ENCODE measurements at regions not wholly inside any gene's neighbourhood (a gene's known extent, or its start where the extent isn't known, plus 50 kb on each side); places are given as distances from the start of the nearest gene placed in this dataset.
A peak's percentile ranks its signal among the peaks of the same experiment; 100 is the strongest.
"Not testable (repeated sequence)": the region's sequence is repeated elsewhere in the genome, so short reads cannot be mapped to it uniquely, and the experiment has no call there.

DNA sequence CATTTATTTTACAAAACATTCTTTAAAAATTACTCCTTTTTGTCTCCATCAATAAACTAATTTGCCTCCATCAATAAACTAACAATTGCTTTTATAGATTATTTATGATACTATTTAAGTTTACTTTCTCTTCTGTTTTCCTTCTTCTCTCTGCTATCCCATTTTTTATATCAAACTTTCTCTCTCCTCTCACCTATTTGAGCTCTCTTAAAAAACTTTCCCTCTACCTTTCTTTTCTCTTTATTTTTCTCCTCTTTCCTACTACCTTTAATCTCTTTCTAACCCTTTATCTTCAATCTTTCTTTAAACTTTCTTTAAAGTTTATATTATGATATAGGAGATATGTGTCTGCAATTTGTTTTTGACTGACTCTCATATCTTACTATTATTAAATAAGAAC, 566.4 kb downstream of the DACH1 start:
- DNase-seq: no peak

- DNase-seq: peak; percentile 25
These were observed 575.2 kb downstream of the DACH1 start for GRCh38 chr13:71291842-71292146.

DNA sequence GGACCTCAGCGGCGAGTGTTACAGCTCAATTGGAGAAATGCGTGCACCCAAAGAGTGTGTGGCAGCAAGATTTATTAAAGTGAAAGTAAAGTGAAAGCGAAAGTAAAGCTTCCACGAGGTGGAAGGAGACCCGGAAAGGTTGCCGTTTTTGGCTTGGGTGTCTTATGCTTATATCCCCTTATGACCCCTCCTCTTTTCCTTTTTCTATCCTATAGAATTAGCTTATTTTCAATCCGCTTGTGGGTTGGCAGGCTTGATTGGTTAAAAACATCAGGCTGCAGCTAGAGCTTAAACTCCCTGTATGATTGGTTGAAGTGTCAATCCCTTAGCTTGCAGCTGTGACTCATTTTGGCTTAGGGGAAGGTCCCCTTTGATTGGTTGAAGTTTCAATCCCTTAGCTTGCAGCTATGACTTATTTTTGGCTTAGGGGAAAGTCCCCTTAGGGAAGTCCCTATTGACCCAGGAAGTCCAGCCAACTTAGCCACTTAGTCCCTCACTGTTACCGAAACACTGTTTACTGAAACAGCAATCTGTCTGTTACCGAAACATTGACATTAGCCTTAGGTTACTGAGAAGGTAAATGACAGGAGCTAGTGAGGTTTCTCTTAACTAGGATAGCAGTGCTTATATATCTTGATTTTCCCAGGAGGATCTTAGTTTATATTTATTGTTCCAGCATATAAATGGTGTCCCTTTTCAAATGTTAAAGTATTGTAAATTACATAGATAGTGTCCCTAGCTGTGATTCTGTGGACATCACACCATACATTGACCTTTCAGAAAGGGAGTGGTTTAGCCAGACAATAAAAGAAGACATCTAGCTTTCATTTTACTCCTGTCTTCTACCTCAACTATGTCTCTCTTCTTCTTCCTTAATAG, 575.8 kb downstream of the DACH1 start:
- no peak for DNase-seq

DNA sequence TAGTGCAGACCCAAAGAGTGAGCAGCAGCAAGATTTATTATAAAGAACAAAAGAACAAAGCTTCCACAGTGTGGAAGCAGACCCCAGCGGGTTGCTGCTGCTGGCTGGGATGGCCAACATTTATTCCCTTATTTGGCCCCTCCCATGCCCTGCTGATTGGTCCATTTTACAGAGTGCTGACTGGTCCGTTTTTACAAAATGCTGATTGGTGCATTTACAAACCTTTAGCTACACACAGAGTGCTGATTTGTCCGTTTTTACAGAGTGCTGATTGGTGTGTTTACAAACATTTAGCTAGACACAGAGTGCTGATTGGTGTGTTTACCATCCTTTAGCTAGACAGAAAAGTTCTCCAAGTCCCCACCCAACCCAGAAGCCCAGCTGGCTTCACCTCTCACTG, 577.0 kb downstream of the DACH1 start:
- DNase-seq: not testable (repeated sequence)

DNA sequence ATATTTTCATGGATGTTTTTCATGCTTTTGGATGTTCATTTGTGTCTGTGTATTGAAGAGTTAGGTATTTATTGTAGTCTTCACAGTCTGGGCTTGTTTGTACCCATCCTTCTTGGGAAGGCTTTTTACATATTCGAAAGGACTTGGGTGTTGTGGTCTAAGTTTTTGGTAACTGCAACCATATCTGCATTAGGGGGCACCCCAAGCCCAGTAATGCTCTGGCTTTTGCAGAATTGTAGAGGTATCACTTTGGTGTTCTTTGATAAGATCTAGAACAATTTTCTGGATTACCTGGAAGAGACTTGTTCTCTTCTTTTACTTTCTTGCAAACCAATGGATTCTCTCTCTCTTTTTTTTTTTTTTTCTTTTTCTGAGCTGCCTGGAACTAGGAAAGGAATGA, 581.3 kb downstream of the DACH1 start:
- peak; percentile 33 for DNase-seq

DNA sequence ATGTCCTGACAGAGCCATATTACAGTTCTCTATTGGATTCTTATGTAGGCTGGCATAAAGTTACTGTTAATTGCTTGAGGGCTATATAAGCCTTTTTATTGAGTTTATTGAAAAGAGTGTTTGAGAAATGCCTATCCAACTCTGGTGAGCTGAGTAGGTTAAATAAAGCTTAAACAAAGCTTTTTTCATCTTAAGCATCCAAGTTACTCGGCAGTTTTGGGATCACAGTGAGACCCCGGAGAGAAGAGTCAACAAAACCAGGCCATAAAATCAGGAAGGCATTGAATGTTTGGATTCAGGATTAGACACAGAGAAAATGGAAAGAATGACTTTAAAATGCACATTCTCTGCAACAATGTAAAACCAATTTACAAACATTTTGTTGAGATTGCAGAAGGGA, 588.5 kb downstream of the DACH1 start:
- DNase-seq: no peak

- DNase-seq: no peak
These were observed 591.9 kb downstream of the DACH1 start for GRCh38 chr13:71274923-71275608.

DNA sequence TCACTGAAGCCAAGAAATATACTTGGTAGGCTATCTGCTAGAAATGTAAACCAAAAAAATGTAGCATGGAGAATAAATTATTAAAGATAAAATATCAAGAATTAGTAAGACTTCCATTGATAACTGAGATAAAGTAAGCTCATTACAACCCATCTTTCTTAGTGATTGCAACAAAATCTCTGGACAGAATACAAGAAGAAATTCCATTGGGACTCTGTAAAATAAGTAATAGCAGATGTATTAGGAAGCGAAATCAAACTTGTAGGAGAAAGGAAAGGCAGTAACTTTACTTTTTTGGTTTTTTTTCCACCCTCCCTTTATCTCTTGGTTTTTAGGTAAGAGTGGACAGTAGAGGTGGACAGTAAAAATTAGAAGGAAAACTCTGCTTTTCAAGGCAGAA, 605.7 kb downstream of the DACH1 start:
- no peak for DNase-seq

GRCh38 chr13:71260246-71260645, 606.8 kb downstream of the DACH1 start:
- no peak for DNase-seq

DNA sequence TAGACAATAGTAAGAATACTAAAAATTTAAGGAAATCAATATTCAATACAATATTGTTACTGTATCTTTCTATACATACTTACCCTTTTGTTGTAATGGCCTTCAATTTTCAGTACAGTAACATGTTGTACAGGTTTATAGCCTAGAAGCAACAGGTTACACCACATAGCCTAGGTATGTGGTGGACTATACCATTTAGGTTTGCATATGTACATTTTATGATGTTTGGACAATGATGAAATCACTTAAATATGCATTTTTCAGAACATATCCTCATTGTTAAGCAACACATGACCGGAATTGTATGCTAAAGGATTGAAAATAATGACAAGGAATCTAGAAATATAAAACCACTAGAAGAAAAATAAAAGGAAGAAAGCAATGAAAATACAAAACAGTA, 611.4 kb downstream of the DACH1 start:
- DNase-seq: no peak

- no peak for DNase-seq
These were observed 612.6 kb downstream of the DACH1 start for GRCh38 chr13:71254384-71254783.

- DNase-seq: no peak
These were observed 614.8 kb downstream of the DACH1 start for GRCh38 chr13:71252184-71252704.

DNA sequence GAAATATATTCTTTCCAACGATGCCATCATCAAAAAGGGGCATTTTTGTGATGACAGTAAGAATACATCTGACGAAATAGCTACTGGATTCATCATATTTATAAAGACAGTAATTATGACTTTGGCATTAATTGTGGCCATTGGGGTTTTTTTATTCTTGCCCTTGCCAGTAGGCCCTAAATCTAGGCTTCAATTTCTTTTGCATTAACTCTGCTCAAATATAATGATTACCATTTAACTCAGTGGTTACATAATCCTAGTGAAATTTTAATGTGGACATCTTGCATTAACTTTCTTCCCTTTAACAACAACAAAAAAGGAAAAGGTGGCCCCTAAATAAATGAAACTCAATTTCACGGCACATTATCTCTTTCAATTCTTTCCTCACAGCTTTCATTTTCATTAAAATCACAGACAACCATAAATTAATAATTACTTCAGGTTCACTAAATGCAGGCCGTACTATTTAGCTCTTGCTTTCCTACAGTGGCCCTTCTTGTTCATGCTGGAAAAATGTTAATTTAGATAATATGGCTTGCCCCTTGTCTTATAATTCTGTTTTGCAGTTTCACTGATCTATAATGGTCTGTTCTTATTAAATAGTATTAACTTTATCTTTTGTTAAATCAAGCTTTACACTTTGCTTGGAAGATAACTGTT, 615.6 kb downstream of the DACH1 start:
- DNase-seq: no peak

DNA sequence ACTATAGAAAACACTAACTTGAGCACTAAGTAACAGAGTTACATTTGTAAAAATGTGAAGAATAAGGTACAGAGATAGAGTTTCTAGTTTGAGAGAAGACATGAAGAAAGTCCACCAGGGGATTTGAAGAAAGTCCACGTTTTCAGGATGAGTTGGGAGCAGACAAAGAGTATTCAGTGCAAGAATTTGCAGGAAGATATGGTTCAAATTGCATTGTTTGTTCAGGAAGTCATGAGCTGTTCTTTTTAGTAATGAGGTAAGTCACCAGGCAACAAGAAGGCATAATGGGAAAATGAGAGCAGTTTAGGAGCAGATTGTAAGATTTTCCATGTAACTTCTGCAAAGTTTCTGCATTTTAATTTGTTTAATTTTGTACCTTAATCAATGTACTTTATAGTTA, 618.0 kb downstream of the DACH1 start:
- DNase-seq: no peak

- no peak for DNase-seq
These were observed 622.8 kb downstream of the DACH1 start for GRCh38 chr13:71244161-71244560.

- DNase-seq: peak; percentile 48
These were observed 624.8 kb downstream of the DACH1 start for GRCh38 chr13:71242201-71242600.

DNA sequence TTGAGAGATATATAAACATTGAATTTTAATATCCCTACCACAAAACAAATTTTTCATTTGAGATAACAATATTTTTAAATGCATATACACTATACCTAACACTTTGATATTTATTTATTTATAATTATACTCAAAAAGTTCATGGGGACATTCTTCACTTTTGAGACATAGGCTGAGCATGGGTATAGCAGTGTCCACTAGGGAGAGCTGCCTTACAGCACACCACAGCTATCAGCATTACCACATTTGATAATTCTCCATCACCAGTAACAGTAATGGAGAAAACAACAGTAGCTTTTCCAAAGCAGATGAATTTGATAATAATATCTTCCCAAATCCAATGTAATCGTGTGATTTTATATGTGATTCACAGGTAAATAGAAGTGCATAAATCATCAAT, 626.1 kb downstream of the DACH1 start:
- peak; percentile 66 for DNase-seq

DNA sequence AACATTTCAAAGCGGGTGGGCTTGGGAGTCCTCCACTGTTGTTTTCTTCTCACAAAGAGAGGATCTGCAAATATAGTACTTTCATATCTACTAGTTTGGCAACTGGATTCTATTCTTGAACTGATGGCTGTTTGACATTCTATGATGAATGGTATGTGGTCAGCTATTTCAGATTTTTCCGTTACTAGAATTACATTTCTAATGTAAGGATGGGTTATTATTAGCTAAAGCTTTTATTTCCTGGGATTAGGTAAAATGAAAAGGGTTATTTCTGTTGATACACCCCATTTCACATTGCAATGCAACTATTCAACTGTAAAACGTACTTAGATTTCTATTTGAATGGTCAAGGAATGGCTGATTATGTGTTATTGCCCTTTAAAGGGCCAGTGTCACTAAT, 629.7 kb downstream of the DACH1 start:
- no peak for DNase-seq

GRCh38 chr13:71219698-71220415, 647.1 kb downstream of the DACH1 start:
- no peak for DNase-seq

- peak; percentile 83 for DNase-seq
These were observed 648.0 kb downstream of the DACH1 start for GRCh38 chr13:71218960-71219359.

- DNase-seq: no peak
These were observed 649.2 kb downstream of the DACH1 start for GRCh38 chr13:71217827-71218226.

DNA sequence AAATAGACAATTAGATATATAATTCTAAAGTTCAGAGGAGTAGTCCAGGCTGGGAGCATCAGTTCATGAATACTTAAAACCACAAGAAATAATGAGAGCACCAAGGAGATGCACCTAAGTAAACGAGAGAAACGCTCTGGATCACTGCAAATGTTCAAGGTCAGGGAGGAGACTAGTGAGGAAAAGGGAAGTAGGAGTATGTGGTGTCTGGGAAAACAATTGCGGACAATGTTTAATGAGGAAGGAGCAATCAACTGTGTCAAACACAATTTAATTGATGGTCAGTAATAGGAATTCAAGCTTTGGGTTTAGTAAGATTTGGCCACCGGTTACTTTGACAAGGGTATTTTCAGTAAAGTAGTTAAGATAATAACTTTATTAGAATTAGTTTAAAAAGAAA, 652.2 kb downstream of the DACH1 start:
- no peak for DNase-seq

GRCh38 chr13:71214357-71214756, 652.6 kb downstream of the DACH1 start:
- DNase-seq: no peak
